C4-2B (cell line): ENCODE measurements at regions not wholly inside any gene's neighbourhood (a gene's known extent, or its start where the extent isn't known, plus 50 kb on each side); places are given as distances from the start of the nearest gene placed in this dataset.

Source experiments
- CTCF ChIP-seq: fragments of 450-650 bp; conservative IDR thresholded peaks from 2 replicates; pipeline ENCODE4 v1.5.1; 2017; ENCODE audit warnings: mild to moderate bottlenecking
- ZFX ChIP-seq: fragments of 450-650 bp; IDR thresholded peaks from 2 replicates; pipeline ENCODE4 v1.6.1; 2017

- no peak for TF ChIP-seq CTCF
- no peak for TF ChIP-seq ZFX
Observed at GRCh38 chr13:73141292-73141771, 82.5 kb downstream of the KLF5 start.
